Right lobe of liver (tissue), 4 donors: ENCODE measurements at regions not wholly inside any gene's neighbourhood (a gene's known extent, or its start where the extent isn't known, plus 50 kb on each side); places are given as distances from the start of the nearest gene placed in this dataset.

ENCODE experiments used
- POLR2A ChIP-seq: fragments of 450-650 bp; IDR thresholded peaks from one replicate; pipeline ENCODE4 v1.6.1; 2017; ENCODE audit warnings: antibody characterized with exemption, mild to moderate bottlenecking
- TF ChIP-seq, protein P1 (sequence below), 4 donors: fragments of 200-600 bp in 3 of 4; fragments of 450-650 bp in 1 of 4; IDR thresholded peaks; one replicate each; pipeline versions ENCODE4 v1.5.1 to v1.8.0; 2016 to 2022; ENCODE audit warnings: antibody characterized with exemption in 4 of 4, mild to moderate bottlenecking in 2 of 4
- donor health status: DM: no; HTN: no; CAD: no.
- donor health status: DM: no; HTN: no; CAD: no.
- donor health status: DM: no; HTN: yes; CAD: no.

- no peak for TF ChIP-seq POLR2A
- TF ChIP-seq, protein P1, sequence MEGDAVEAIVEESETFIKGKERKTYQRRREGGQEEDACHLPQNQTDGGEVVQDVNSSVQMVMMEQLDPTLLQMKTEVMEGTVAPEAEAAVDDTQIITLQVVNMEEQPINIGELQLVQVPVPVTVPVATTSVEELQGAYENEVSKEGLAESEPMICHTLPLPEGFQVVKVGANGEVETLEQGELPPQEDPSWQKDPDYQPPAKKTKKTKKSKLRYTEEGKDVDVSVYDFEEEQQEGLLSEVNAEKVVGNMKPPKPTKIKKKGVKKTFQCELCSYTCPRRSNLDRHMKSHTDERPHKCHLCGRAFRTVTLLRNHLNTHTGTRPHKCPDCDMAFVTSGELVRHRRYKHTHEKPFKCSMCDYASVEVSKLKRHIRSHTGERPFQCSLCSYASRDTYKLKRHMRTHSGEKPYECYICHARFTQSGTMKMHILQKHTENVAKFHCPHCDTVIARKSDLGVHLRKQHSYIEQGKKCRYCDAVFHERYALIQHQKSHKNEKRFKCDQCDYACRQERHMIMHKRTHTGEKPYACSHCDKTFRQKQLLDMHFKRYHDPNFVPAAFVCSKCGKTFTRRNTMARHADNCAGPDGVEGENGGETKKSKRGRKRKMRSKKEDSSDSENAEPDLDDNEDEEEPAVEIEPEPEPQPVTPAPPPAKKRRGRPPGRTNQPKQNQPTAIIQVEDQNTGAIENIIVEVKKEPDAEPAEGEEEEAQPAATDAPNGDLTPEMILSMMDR (IDR thresholded peaks at IDR 0.05): no peak
Measured at GRCh38 chr18:23388357-23388756, 64.7 kb upstream of the RIOK3 start.
